ENCODE measurements at regions not wholly inside any gene's neighbourhood (a gene's known extent, or its start where the extent isn't known, plus 50 kb on each side); places are given as distances from the start of the nearest gene placed in this dataset.

DNA sequence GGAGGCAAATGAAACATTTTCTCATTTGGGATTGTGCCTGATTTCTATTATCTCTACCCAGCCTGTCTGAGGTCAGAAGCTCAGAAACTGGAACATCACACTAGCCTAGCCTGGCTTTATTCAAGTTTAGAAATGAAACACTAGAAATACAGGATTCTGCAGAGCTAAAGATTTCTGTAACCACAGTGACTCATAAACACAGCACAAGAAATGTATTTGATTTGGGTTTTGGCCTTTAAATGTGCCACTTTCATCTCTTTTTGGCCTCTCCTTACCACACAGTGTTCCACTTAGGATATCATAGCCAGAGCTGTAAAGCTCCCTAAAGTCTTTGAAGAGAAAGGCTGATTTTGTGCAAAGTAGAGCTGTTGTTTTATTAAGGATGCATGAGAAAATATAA is 307.5 kb downstream of the EMP1 start:
- no peak for DNase-seq (ENCODE audit: low read depth, low spot score)

DNA sequence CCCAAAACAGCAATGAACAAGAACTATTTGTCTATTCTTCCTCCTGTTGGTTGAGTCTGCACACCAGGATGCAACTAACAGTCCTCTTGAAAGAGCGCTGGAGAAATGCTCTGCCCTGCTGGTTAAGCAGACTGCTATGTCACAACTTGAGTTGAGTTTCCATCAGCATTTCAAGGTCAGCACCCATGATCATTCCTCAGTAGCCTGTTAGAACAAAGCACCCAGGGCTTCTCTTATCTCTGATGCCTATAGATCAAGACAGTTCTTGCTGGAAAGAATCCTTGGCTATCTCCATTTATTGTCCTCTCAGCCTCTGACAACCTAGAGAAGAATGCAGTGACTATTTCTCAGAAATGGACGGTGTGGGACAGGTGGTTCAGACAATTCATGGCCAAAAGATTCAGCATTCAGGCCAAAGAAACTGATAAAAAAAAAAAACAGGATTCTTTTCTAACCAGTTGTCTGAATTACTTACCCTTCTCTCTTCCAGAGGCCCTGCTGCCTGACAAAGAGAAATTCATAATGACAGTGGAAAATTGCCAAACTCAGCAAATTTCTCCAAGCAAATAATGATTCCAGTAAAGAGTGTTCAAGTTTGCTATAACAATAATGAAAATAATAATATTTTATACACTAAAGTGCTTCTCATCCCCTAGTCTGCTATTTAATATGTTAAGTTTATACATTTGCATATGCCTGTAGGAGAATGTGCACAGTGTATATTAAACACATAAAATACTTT is 306.7 kb downstream of the EMP1 start:
- no peak for DNase-seq (ENCODE audit: low read depth, low spot score)

DNA sequence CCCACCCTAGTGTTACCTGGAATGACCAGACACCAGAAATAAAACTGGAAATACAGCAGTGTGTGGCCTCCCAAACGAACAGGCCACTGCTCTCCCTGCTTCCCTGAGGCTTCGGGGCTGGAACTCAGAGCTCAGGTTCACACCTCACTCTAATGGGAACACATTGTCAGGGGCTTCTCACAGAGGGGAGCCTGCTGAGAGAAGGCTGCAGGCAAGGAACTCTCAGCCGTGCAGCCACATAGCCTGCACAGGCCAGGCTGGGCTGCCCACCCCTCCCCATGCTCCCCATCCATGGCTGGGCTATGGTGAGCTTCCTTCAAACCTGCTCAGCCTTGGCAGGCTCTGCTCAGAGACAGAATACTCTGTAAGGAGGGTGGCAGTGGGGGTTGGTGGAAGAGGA is 302.5 kb downstream of the EMP1 start:
- DNase-seq (ENCODE audit: low read depth, low spot score) = no peak

DNA sequence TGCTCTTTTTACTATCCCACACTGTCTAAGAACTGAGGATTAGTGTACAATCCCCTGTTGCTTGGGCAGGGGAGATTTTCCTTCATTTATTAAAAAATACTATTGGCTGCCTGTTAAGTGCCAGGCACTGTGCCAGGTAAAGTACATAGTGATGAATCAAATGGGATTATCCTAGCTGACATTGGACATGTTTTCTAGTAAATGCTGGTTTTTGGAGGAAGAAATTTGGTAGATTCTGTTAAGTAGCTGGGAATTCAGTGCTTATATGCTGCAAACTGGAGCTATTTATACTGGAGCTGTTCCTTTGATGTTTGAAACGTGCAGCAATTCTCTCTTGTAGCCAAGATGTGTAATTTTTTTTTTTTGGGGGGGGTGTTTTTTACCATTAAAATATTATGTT is 299.6 kb downstream of the EMP1 start:
- no peak for DNase-seq (ENCODE audit: low read depth, low spot score)

DNA sequence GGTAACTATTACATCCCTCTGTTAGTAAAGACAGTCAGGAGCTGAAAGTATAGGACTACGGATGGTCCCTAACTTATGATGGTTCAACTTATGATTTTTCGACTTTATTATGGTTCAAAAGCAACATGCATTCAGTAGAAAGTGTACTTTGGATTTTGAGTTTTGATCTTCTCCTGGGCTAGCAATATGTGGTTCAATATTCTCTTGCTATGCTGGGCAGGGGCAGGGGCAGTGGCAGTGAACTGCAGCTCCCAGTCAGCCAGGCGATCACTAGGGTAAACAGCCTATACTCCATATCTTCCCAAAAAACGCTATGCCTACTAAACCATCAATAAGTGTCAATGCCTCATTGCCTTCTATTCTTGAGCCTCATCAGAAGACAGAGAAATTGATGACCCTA is 292.7 kb downstream of the EMP1 start:
- DNase-seq (ENCODE audit: low read depth, low spot score) = no peak

DNA sequence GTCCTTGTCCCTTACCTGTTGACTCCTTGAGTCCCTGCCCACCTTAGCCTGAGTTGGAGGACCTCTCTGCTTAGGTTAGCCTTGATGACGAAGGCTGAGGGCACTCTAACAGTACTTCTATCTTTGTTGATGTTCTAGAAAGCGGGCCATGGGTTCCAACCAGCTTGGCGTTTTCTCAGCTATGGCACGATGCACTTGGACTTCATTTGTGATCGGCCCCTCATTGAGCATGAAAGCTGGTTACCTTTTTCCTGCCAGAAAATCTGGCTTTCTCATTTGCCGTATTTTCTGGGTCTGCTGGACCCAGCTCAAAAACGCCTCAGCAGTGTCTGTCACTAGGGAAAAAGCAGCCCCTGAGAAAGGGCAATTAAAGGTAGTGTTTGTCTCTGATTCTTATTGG is 290.8 kb downstream of the EMP1 start:
- no peak for DNase-seq (ENCODE audit: low read depth, low spot score)

DNA sequence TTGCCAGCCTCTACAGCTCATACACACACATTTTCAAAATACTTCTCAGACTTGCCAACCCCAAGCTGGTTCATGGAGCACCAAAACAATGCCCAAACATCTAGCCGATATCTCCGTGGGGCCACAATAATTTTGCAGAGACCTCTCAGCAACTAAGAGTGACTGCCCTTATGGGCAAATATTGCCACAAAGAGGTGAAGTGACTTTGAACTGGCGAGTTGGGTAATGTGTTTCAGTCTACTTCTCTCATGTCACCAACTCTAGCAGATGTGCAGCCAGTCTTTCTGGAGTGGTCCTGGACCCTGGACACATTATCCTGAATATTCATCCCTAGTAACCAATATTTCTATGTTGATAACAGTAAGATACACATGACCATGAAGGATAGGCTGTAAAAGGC is 290.3 kb downstream of the EMP1 start:
- DNase-seq (ENCODE audit: low read depth, low spot score) = no peak

DNA sequence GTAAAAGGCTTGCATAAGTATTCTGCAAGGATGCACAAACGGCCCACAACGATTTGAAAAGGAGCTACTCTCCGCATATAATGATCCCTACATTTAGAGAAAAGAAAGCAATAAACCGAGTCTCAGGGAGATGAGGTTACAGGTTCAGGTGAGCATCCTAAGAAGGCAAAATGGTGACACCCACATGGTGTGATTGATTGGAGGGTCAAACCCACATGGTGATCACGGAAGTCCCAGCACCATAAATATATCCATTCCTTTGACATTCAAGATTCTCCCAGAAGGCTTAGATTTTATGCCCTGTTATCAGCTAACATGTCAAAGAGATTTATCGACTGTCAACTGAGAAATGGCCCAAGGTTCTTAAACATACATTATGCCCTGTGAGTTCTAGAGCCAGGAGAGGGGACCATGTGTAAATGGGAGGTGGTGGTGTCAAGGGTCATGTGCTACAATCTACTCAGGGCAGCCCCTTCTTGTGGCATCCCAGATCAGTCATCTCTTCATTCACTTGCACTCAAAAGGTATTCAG is 282.2 kb downstream of the EMP1 start:
- DNase-seq (ENCODE audit: low read depth, low spot score) = no peak

DNA sequence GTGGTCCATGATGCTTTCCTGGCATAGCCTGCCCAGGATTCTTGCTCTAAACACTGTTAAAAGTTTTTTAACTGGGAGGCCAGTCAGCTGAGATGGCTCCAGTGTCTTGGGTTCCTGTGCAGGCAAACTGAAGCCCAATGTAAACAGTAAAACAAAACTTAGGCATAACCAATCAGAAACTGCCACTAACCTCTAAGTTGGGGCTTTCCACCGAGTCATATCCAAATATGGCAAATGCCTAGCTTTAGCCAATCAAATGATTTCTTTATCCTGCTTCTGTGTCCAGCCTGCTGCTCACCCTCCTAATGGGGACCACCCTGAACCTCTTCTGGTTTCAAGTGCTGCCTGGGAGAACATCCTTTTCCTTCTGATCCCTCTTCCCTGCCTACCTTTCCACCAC is 277.9 kb downstream of the EMP1 start:
- no peak for DNase-seq (ENCODE audit: low read depth, low spot score)

DNA sequence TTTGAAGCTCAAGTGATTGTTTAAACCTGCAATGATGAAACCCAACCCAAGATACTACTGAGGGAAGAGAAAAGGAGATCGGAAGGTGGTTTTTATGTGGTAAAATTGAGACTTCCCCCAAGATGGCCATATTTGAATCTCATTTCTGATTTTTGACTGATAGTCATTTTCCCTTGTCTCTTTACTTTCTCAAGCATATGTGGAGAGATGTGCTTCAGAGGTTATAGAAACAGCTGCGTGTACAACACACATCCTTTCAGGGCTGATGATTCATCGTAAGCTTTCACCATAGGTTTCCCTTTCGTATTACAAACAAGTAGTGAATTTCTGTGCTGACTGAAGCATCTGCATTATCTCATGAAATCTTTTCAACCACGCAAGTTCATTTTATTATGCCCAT is 276.2 kb downstream of the EMP1 start:
- no peak for DNase-seq (ENCODE audit: low read depth, low spot score)

DNA sequence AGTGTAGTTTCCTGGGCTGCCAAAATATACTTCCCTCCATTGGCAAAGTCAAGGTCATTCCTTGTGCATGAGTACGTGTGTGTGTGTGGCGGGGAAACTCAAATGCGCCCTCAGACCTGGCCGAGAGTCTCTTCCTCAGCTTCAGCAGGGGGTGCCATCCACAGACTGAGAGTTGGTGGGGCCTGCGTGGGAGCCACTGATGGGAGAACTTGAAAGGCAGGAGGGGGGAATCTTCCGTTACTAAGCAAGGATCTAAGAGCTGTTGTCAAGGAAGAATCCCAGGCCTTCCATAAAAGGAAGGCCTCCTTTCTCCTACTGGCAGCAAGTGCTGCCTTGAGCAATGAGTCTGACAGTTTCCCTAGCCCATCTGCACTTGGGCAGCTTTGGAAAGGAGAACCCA is 274.9 kb downstream of the EMP1 start:
- no peak for DNase-seq (ENCODE audit: low read depth, low spot score)

DNA sequence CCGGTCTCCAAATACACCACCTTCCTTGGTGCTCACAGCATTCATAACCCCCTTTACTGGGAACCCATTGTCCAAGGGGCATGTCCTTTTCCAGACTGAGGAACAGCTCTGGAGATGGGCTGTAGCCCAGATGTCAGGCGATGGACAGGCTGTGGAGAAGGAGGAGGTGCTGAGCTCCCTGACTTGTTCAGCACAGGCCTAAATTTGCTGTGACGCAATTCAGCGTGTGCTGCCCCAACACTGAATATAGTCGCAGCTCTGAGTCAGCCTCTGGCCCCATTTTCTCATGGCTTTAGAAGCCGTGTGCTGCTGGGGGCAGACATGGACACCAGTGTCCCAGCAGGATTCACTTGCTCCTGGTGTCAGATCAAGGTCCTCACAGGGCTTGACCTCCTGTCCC is 269.1 kb downstream of the EMP1 start:
- no peak for DNase-seq (ENCODE audit: low read depth, low spot score)

DNA sequence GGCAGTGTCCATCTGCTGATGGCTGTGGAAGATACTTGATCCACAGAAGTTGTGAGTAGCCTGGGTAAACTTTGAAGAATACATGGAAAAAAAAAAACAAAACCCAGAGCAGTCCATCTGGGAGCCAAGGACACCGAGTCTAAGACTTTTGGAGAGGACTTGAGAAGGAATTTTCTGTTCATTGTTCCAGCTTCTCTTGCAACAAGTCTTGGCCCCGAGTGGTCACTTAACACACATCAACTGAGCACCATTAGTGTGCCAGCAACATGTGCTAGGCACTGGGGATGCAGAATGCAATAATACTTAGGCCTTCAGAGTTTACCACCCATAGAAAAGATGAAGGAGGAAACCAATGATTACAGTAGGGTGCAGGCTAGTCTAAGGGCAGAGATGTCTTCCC is 266.7 kb downstream of the EMP1 start:
- no peak for DNase-seq (ENCODE audit: low read depth, low spot score)

DNA sequence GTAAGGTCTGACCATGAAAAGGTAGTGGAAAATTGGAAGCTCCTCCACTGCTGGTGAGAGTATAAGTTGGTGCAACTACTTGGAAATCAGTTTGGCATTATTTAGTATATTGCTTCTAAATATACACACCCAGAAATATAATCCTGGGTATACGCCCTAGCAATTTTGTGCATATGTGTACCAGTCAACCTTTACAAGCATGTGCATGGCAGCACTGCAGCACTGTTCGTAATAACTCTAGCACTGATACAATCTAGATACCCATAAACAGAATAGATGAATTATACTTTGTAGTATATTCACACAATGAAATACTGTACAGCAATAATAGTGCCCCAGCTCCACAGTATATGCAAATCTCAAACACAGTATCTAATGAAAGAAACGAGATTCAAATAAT is 265.9 kb downstream of the EMP1 start:
- DNase-seq (ENCODE audit: low read depth, low spot score) = no peak

DNA sequence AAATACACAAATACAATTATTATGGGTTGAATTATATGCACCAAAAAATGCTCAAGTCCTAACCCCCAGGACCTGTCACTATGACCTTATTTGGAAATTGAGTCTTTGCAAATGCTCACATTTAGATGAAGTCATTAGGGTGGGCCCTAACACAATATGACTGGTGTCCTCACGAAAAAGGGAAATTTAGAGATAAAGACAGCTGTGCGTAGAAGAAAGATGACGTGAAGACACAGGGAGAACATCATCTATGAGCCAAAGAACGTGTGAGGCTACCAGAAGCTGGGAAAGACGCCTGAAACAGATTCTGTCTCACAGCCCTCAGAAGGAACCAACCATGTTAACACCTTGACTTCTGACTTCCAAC is 259.2 kb downstream of the EMP1 start:
- DNase-seq (ENCODE audit: low read depth, low spot score) = no peak

DNA sequence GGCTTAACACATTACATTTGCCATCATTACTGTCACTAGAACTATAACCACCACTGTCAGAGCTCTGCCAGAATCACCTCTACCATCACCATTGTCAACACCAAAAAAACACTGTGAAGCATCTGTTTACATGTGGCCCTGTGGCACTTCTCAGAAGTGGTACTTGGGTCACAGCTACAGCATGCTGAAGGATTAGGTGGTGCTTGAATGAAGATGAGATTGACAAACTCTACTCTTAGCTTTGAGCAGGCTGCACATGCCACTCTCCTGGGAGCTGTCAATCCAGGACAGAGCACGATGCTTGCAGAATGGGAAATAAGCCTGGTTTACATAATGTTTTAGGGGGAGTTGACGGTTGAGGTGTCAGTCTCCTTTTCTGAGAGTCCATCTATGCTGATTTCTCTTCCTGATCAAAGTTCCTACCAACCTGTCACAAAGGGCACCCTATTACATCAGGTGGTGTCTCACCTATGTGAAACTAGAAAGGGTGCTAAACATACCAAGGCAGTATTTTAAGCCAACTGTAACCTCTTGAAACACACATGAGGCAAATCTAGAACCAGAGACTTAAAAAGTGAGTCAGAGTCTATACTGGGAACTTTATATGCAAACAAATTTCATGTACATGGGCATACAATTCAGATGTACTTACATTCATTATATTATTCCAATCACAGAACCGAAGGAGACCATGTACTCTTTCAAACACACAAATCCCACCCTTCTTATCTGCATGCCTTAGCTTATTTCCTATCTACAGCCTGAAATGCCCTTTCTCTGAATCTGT is 258.7 kb downstream of the EMP1 start:
- no peak for DNase-seq (ENCODE audit: low read depth, low spot score)

DNA sequence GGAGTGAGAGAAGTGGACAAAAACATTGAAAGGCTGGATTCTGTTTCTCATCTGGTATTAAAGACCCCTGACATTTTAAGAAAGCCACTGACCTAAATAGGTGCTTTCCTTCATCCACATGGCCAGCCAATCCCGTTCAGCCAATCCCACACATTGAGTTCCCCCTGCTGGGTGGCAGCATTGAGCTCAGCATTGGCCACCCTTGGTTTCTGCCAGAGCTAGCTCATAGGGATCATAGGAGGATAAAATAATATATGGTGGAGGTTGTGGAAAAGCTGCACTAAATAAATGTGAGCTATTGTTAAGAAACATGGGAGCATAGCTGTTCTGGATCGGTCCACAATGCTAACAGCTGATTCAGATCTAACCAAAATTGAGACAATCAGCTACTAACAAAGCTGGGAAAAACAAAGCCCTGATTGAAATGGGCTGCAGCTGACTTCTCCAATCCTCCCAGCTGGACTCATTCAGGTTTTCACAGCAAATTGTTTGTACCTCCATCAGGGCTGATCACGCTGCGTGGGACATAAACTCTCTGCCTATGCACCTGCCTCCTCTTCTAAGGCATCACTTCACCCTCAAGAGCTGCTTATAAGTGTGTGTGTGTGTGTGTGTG is 256.5 kb downstream of the EMP1 start:
- no peak for DNase-seq (ENCODE audit: low read depth, low spot score)

DNA sequence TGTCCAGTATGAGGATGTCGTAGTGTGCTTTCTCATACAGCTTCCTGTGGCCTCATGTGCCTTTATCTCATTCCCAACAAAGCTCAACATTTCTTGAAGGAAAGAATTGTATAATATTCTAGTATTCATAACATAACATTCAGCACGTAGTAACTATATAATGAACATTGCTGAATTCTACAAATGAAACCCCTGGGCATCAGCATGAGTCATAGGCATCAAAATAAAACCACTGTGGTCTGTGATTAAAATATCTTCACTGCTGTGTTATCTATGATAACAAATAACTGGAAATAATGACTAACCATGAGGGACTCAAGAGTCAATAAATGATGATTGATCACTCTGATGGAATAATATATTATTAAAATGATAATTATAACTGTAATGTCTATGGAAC is 255.2 kb downstream of the EMP1 start:
- DNase-seq (ENCODE audit: low read depth, low spot score) = no peak

DNA sequence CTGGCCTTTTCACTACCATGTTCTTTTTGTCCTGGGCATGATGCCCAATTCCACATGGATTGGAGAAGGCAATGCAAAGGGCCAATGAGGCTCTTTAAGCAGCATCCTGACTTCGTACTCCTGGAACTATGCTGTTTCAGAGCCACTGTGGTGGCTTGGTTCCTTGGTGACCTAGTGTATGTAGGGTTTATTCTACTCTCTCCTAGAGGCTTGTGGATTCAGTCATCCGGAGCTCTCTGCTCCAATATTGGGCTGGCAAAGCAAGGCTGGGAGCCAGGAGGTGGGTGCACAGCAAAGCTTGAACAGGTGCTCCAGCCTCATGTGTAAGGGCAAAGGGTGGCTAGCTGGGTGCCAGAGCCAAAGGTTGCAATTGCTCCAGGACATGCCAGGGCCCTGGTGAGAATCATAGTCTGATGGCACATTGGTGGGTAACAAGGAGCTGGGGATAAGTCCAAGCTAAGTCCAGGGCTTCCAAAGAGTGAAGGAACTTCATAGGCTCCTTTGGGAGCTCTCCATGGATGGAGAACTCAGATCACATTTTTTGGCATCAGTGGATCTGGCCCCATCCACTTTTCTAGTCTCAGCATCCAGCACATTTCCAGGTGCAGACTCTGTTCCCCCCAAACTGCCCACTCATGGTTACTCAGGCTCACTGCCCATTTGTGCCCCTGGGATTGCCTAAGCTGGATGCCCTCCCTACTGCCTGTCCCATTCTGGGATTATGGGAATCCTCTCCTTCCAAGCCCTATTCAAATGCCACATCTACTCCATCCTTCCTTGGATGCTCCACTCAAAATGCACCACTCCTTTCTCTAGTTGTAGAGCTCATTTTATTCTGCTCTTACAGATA is 253.9 kb downstream of the EMP1 start:
- DNase-seq (ENCODE audit: low read depth, low spot score) = no peak

DNA sequence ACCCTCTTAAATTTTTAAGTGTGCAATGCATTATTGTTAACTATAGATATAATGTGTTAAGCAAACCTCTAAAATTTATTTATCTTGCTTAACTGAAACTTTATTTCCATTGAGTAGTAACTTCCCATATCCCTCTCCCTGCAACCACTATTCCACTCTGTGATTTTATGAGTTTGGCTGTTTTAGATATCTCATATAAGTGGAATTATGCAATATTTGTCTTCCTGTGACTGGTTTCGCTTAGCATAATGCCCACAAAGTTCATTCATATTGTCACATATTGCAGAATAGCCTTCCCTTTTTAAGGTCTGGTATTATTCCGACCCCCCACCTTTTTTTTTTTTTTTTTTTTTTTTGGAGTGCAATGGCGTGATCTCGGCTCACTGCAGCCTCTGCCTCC is 247.6 kb downstream of the EMP1 start:
- no peak for DNase-seq (ENCODE audit: low read depth, low spot score)

DNA sequence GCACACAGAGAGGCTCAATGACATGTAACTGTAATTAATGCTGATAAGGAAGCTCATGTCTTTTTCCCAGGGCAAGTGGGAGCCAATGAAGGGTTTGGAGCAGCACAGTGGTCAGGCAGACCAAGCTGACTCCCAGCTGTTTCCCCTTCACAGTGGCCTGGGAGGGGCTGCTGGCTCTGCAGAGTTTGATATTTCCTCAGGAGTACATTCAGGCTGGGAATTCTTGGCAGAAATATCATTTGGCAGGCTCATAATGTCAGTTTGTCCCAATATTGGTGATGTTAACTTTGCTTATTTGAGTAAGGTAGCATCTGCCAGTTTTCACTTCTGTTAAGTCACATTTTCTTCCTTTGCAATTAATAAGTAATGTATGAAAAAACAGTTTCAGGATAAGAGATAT is 247.0 kb downstream of the EMP1 start:
- no peak for DNase-seq (ENCODE audit: low read depth, low spot score)

DNA sequence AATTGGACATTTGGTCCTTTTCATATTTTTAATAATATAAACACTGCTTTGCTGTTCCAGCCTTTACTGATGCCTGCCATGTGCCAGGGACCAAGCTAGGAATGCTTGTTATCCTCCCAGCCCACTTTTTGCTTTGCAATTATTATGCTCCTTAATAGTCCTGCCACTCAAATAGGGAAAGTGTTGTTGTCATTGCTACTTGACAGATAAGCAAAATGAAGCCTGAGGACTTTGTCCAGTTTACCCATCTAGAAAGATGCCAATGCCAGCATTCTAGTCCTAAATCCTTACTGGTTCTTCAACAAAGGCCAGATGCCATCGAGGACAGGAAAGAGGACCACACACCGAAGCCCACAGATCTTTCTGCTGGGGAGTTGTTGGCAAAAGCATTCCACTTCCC is 246.5 kb downstream of the EMP1 start:
- DNase-seq (ENCODE audit: low read depth, low spot score) = no peak

Measured in activated CD4-positive, CD25-positive, alpha-beta regulatory T cell treated with anti-CD3 and anti-CD28 coated beads, Interleukin-2, amount 50 U/mL, for 16 hours (primary cell).